Heart left ventricle (tissue), 13 donors: ENCODE measurements at regions not wholly inside any gene's neighbourhood (a gene's known extent, or its start where the extent isn't known, plus 50 kb on each side); places are given as distances from the start of the nearest gene placed in this dataset.

ENCODE experiments used
- CTCF ChIP-seq, 12 donors: fragments of 200-600 bp; sonication (generic) in 4 of 12; IDR thresholded peaks; one replicate each; pipeline versions ENCODE4 v1.5.0 to v1.8.0; 2018 to 2022; ENCODE audit warnings: antibody characterized with exemption in 12 of 12, mild to moderate bottlenecking in 5 of 12
- POLR2A ChIP-seq, 2 donors: fragments of 450-650 bp; IDR thresholded peaks; one replicate each; pipeline ENCODE4 v1.6.1; 2017; ENCODE audit warnings: antibody characterized with exemption in 2 of 2, mild to moderate bottlenecking in 2 of 2, moderate library complexity in 2 of 2
- donor health status: ischemic (EF 13 %, LVEDD 7.1; RV severe dilation, severe dysfunction).
- donor health status: DM: no; HTN: yes; CAD: no.
- donor health status: DM: no; HTN: no; CAD: no.
- donor health status: ischemic (EF 25% LVEDD 6.9; RV normal size, moderate dysfunction).
- donor health status: ischemic (EF 25% LVEDD 5.7; RV mildly dilated, moderate dysfunction).
- donor health status: ischemic (EF 35%, LVEDD 5.7; RV mildly dilated, moderate dysfunction).
- donor health status: nonischemic (EF 11% LVEDD 7.7; RV severe dilation, severe dysfunction).
- donor health status: DM: yes; HTN: yes; CAD: no.
- donor health status: PGD.
- donor health status: ischemic (EF 29% LVEDD 5.4; RV normal size, mild dysfunction).
- donor health status: nonischemic (EF 23%, LVEDD 6.1; RV moderate dilation, normal function).

- TF ChIP-seq POLR2A (IDR thresholded peaks at IDR 0.05) (no peak), CTCF (IDR thresholded peaks at IDR 0.05) (no peak)
These were observed 179.0 kb downstream of the PTEN start for GRCh38 chr10:88042160-88043100.
